NCI-H446 treated with DMSO at 0.1 percent for 48 hours (cell line): ENCODE measurements at regions not wholly inside any gene's neighbourhood (a gene's known extent, or its start where the extent isn't known, plus 50 kb on each side); places are given as distances from the start of the nearest gene placed in this dataset.

Source experiments
- DNase-seq: peaks from one replicate; lab custom pipeline; 2025; lab: John Stamatoyannopoulos, UW

DNA sequence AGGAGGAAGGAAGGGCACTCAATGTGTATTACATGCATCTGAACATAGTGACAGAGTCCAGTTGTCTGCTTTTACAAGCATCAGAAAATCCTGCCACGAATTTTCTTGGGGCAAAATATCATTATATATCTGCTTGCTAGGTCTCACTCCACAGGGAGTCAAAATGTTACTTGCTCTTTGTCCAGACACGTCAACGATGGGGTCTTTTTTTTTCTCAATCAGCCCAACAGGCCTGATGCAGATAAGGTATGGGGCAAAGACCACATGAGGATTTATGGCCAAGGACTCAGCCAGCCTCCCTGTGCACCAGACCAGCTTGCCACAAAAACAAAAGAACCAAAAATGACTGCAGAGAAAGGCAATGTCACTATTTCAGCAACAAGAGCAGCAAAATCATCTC is 323.4 kb upstream of the PKDCC start:
- no peak for DNase-seq

DNA sequence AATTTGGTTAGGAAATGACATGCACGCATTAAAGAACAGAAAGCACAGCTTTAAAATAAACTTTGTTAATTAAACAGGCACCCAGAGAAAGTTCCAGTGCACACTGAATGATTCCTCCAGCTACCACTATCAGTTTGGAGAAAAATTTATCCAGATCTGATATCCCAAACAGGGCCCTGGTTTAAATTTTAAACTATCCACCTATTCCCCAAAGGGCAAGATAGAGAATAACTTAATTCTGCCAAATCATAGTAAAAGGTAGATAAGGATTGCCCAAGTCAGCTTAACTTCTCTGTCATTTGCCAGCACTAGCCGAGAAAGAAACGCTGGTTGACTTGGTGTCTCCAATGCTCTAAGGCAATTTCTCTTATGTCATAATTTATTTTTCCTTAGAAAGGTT is 321.9 kb upstream of the PKDCC start:
- DNase-seq = no peak

DNA sequence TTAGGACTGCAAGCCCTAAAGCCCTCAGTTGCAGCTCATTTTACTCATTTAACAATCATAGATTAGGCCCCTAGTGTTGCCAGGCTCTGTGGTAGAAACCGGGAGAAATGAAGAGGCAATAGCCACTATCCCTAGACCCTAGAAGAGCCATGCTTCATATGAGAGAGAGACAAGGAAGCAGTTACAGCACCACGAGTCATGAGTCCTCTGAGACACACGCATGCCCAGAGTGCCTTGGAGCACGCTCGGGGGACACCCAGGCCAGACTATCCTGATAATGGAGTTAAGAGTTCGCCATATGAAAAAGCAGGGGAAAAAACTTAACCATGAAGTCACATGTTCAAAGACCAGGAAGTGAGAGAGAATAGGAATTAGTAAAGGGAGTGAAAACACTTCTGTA is 321.5 kb upstream of the PKDCC start:
- DNase-seq = no peak

DNA sequence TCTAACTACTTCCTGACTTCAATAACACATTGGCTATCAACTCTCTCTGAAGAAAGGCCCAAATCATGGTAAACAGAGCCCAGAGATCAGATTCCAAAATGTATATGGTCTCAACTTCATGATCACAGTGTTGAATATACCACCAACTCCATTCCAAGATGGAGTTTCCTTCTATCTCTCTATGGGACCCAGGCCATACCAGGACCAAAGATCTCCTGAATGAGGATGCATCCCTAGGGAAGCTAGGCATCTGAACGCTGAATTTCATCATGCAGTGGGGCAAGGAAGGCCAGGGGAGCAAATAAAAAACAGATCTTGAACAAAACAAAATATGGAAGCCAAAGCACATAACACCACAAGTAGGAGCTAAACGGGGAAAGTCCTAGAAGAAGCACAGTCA is 320.7 kb upstream of the PKDCC start:
- DNase-seq = no peak

DNA sequence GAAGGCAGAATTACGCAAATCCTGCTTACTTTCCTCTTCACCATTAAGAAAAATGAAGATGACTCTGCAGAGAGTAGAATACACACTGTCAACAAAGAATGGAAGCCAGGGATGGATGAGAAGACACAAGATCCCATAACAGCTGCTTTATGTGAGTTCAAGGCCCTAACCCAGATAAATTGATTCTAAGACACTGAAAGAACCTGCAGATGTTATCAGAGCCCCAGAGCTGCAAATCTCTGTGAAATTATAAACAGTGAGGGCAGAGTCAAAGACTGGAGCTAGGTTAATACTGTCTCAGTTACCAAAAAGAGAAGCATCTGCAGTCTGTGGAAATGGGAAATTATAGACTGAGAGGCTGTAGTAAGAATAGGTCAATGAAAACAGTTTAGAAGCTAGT is 320.1 kb upstream of the PKDCC start:
- no peak for DNase-seq

DNA sequence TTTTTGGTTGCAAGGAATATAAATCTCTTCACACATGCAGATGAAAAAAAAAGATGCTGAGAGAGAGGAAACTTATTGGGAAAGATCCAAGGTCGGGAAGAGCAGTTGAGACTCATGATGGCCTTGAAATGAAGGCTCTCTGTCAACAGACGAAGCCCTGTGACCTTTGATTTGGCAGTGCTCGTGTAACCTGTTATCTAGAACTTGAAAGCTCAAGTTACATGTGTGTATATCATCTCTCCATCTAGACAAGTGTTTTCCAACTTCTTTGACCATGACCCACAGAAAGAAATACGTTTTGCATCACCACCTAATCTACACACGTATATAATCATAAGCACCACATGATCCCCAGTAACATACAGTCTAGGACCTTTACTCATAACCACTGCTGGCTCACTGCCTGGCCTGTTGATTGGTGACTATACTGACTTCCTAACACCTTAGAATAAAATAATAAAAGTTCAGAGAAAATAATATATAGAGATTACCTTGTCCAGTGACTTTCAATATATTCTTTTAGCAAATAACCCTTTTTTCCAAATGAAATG is 319.0 kb upstream of the PKDCC start:
- no peak for DNase-seq

DNA sequence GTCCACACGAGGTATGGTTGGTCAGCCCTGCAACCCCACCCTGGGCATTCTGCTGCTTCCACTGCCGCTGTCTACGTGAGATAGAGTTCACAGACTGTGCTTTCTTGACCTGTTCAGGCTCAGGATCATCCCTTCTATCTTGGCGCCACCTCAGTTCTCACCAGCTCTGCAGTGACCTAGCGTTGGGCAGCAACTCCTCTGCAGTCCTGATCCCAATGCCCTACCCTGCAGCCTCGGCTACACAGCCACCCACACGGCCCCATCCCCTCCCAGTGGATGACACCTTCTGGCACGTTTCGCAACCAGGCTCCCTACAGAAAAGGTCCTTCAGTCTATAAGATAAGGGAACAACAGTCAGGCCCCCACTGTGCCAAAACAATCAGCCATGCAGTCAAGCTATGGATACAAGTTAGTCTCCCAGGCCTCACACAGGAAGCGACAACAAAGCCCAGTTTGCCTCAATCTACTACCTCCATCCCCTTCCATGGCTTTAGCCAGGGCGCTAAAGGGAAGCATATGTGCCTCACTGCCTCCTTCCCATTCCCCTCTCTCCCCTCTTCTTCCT is 317.9 kb upstream of the PKDCC start:
- no peak for DNase-seq

DNA sequence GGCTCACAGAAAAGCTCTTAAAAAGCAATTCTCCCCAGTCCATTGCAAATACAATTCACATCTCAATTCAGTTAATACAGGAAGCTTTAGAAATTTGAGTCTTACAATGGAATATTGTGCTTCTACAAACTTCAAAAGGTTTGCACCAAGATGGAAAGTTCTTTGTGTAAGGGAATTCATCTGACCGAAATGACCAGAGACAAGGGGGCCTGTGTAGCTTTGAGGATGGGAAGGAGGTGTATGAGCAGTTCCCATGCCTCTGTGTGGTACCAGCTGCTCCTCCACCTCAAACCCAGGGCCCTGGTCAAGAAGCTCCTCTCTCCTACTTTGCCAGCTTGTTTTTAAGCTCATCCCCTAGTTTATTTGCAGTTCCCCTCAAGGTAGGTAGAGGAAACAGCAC is 312.8 kb upstream of the PKDCC start:
- no peak for DNase-seq

DNA sequence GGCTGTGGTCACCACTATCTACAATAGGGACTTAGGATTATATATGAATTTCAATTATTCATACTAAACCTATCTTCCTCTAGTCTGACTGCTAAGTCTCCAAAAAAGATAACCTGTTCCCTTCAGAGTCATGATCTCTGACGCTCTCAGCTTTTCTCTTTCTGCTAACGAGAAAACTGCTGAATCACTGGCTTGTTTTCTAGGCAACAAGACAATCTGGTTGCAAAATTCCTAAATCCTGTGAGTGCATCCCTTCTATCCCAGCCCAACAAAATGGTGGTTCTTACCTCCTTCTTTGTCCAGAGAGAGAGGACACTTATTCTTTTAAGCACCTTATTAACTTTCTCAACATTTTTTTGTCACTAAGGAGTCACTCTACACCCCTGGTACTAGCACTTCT is 312.3 kb upstream of the PKDCC start:
- no peak for DNase-seq

DNA sequence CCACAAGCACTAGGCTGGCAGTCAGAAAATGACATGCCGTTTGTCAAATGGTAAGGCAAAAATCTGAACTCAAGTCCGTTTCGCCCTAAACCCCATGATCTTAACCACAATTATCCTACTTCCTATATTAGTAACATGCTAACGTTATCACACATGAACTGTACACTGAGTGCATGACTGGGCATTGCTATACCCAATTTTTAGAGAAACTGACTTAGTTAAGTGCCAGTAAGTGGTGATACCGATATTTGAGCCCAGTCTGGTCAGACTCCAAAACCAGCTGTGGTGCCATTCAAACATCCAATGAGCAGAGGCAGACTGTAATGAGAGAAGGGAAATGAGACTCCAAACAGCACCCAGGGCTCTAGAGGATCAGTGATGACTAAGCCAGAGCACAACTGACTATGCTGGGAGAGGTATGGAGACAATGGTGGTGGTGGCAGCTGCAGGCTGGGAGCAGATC is 311.7 kb upstream of the PKDCC start:
- DNase-seq = no peak

DNA sequence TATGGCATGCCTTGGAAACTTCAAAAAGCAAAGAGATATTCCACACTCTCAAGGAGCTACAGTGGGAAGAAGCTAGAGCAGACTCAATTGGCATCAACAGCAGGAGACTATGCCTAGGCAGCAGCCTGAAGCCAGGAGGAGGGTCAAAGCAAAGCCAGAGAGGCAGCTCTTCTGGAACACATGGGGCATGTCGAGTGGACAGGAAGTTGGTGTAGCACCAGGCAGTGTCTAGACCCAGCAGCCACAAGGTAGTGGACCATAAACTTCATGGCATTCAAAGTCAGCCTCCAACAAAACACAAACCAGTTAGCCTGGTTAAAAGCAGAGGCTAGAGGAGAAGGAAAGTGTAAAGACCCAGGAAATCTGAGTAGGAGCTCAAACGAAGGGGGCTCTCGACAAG is 311.2 kb upstream of the PKDCC start:
- no peak for DNase-seq

DNA sequence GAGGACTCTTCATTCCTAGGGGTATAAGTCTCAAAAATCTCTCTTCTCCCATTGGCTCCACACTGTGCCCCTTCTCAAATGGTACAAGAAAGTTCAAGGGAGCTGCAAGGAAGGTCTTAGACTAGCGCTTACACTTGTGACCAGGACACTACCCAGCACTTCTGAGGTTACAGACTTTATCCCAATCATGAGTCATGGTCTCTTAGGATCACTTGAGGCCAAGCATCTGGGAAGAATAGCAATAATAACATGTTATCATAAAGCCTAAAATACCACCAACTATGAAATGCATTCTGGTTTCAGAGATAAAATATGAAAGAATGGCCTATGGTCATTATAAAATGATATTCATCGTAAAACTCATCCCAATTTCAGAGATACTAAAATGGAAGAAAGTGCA is 309.9 kb upstream of the PKDCC start:
- no peak for DNase-seq

DNA sequence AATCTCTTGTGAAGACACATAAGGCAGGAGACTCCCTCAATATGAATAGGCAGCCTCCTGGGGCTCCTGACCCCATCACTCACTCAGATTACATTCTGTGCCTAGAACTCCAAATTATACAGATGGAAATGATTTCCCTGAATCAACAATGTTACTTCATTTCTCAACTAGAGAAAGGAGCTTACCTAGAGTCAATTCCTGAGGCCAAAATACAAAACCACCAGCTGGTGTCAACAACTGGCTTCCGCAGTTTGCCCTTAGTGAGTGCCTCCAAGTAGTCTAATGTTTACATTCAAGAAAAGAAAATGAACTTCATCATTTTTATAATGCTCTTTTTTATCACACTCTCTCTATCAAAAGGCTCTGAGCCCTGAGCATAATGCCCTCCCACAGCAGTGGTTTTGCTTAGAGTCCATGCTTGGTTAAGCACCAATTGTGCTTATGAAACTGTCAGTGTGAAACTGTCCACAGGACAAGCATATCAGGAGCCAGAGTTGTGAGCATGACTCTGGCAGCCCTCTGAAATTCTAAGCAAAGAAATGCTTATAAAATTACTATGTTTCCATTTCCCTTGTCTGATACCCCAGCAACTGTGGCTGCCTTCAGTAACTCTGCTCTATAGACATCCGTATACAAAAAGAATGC is 305.7 kb upstream of the PKDCC start:
- no peak for DNase-seq

DNA sequence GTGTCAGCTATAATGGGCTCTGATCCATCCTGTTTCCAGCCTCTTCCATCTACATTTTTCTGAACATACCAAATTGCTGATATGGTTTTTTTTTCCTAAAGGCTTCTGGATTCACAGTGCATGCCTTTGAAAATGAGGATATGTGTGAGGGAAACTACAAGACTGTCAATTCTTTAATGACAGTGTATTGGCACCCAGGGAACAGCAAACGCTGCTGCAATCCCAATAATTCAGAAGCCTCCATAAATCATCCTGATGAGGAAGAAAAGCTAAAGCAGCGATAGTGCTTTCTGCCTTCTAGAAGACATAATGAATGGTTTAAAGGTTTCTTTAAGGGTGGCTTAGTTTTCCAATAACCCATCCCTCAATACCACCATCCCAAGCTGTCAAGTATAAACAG is 304.5 kb upstream of the PKDCC start:
- DNase-seq = no peak

DNA sequence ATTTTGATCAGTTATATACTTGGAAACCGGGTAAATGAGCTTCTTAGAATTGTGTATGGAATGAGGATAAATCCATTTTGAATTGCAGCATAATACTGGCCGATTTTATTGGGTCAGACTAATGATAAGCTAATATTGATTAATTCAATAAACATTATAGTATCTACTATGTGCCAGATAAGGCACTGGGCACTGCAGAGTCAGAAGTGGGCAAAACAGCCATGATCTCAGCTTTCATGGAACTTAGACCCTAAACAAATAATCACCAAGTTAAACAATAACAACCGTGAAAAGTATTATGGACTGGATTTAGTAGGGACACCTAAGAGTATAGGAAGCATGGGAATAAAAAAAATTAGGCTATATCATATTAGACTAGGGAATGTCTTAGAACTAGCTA is 297.0 kb upstream of the PKDCC start:
- DNase-seq = no peak

DNA sequence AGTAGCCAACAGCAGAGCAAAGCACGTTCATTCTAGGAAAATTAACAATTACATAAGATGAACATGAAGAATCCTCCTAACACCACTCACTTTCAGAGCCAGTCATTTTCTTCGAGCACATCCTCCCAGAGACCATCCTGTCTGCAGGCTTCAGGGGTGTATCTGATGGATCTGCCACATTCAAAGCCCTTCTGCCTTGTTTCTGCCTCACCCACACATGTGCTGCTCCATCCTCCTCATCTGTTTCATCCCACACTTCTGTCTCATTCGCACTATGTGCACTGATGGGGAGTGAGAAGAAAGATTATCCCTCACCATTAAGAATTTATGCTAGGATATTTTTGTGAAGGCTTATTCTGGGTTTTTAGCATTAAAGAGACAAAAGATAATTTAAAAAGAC is 287.9 kb upstream of the PKDCC start:
- DNase-seq = no peak

DNA sequence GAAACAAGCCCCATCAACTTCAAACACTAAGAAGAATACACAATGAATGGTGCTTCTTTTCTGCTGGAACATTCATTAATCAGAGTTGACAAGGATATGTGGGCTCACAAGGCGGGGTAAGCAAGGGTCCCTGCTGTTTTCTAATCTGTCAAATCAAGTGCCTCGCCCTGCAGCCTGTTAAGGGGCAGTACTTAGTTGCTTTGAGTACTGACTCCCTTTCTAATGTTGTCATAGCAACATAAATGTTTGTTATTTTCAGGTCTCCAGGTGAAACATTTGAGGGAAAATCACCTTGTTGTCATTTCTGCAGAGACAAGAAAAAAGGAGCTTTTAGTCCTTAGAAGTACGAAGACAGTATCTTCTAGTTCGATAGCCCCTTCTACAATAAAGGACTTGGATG is 284.7 kb upstream of the PKDCC start:
- DNase-seq = no peak

DNA sequence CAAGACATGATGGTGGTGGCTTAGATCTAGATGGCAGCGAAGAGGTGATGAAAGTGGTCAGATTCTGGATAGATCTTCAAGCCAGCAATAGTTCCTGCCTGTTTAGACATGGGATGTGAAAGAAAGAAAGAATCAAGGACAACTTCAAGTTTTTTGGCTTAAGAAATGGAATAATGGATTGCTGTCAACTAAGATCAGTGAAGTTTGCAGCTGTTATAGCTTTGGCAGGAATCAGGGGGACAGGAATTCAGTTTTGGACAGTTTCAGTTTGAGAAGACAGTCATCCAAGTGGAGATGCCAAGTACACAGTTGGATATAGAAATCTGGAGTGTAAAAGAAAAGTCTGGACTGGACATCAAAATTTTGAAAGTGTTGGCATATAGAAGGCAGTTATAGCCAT is 283.7 kb upstream of the PKDCC start:
- DNase-seq = no peak

DNA sequence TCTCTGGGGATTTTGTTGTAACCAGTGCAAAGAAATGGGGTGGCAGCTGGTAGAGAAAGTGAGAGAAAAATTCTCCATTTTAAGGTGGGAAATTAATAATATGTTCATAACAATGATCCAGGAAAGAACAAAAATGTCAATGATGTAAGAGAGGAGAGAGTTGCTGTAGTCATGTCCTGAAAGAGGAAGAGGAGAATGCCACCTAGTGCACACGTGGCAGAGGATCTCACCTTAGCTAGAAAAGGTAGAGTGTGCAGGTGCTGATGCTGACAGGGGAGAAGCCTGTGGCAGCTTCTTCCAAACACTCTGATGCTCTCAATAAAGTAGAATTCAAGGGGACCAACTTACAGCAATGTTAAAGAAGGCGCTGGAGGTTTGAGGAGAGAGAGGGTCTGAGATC is 282.9 kb upstream of the PKDCC start:
- no peak for DNase-seq

DNA sequence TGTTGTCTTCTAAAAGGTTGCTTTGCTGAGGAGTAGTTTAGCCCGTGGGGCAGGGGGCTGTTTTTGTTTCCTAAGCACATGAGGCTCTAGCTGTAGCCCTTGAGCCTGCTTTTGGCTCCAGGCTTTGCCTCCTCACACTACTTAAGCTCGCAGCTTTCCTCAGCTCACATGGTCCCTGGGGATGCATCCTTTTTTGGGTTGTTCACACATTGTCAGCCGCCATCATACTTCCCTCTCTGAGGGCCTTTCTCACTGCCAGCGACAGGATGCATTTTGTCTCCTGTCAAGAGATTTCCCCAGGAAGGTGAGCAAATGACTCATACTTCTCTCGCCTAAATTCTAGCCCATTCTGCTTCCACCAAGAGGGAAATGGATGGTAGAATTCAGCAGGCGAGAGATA is 279.5 kb upstream of the PKDCC start:
- no peak for DNase-seq

DNA sequence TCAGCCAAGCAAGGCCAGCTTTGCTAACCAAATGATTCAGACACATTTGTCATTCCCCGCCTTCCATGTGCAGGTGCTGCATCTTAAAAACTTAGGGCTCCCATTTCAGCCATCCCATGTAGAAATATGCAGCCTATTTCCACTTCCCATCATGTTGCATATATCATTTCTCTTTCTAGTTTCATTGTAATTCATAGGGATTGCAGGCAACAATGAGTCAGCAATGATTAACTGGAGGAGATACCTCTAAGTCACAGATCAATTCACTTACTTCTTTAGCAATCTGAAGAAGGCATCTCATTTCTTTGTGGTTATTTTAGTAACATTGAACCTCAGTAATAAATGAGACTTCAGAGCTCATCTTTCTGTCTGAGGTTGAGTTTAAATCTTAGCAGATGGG is 276.1 kb upstream of the PKDCC start:
- no peak for DNase-seq

DNA sequence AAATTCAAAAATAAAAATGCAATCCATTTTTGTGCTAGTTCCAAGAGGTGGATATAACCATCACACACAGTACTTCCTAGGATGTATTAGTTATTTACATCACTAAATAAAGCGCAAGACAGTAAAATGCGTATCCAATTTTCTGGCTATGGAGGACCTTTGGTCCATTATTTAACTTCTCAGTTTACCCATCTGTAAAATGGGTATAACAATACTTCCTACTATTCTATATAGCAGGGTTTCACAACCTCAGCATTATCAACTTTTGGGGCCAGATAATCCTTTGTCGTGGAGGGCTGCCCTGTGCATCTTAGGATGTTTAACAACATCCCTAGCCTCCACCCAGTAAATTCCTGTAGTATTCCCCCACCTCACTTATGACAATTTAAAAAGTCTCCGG is 275.1 kb upstream of the PKDCC start:
- DNase-seq = no peak

DNA sequence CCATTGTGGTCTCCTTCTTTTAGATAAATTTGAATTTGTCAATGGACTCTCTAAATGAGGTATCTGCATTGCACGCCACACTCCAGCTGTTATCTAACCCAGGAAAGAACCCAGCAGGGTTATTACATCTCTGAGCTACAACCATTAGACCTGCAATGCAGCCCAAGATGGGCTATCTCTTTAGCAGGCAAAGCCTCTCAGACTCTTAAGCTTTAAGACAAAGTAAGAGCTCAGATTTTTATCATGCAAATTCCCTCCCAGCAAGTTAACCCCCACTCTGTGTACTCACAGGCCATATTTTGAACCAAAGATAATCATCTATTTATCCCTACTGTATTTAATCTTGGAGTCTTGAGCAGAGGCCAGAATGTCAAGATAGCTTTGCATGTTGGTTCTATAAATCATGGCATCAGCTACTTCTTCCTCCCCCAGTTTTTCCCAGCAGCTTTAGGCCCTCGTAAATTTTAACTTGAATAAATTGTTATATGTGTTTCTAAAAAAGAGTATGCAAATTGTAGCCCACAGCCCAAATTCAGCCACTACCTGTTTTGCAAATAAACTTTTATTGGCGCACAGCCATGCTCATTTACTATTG is 273.7 kb upstream of the PKDCC start:
- DNase-seq = no peak
